Ammon's horn (tissue), 1 donor: ENCODE measurements at regions not wholly inside any gene's neighbourhood (a gene's known extent, or its start where the extent isn't known, plus 50 kb on each side); places are given as distances from the start of the nearest gene placed in this dataset.

ENCODE experiments used
- DNase-seq: peaks from one replicate; pipeline ENCODE4 v3.0.0-alpha.2; 2016; ENCODE audit warnings: low spot score

- peak; percentile 84 for DNase-seq
Measured at GRCh38 chr3:42012935-42013690, 51.2 kb upstream of the ULK4 start.

- DNase-seq: no peak
Measured at GRCh38 chr3:42012383-42012934, 50.6 kb upstream of the ULK4 start.
